AG08395 (cell line): ENCODE measurements at regions not wholly inside any gene's neighbourhood (a gene's known extent, or its start where the extent isn't known, plus 50 kb on each side); places are given as distances from the start of the nearest gene placed in this dataset.
A peak's percentile ranks its signal among the peaks of the same experiment; 100 is the strongest.
"Not testable (repeated sequence)": the region's sequence is repeated elsewhere in the genome, so short reads cannot be mapped to it uniquely, and the experiment has no call there.

Experiments used
- DNase-seq: peaks from one replicate; pipeline ENCODE4 v3.0.0; 2012; ENCODE audit warnings: mixed read lengths, low spot score

DNA sequence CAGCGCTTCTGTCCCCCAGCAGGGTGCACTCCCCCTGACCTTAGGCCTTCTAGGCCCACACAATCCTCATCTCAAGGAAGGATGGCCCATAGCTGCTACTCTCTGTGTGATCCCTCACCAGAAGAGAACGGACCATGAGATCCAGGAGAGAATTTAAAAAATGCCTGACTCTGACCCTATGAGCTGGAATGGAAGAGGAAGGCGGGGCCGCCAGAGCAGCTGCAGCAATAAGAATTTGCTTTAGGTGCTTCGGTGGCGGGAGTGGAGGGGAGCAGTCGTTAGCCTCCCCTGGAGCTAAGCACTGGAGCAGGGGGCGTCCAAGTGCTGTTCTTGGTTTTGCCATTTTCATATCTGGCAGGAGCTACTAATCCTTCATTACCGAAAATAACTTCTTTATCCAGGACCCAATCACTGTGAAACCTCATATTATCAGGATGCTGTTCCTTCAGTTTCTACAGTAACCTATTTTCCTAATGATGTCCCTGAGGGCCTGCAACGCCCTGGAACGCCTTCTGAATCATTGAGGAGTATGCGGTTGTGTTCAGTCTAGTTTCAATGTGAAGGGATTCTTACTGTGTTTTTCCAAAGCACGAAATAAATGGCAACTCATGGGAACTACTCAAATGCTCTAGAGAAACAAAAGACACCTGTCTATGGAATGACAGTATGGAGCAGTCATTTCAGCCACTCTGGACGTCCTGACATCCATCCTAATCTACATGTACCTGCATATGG, 105.1 kb upstream of the SIX2 start:
- DNase-seq, result no peak

DNA sequence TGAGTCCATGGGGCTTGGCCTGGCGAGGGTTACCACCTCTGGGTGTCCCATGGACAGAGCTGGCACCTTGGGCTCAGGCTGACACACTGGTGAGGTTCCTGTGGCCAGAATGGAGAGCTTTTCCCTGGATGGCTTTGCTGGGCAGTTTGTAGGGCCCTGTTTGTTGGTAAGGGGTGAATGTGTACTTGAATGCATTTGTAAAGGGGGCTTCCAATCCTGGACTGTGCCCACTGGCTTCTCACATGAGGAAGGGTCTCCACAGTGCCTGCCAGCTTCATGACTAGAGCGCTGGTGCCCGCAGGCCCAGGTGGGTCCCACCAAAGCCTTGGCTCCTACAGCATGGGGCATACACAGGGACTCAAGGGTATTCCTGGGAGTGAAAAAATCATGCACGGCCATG, 103.5 kb upstream of the SIX2 start:
- no peak for DNase-seq

DNA sequence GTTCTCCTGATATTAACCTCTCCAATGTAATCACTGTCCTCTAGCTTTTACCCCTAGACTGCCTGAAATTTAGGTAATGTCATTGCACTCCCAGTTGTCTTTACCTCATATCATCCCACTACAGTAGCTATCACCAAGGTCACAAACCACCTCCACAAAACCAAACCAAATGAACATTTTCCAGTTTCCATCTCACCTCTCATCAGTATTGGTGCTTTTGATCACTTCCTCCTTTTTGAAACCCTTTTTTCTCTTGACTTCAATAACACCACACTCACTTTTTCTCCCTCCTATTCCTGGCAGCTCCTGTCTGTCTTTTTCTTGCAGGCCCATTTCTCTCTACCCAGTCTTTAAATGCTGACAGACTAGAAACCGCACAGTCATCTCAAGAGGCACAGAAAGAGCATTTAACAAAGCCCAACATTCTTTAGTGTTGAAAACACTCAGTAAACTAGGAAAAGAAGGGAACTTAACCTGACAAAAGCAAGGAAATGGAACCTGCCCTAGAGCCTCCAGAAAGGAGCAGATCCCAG, 95.9 kb upstream of the SIX2 start:
- no peak for DNase-seq

DNA sequence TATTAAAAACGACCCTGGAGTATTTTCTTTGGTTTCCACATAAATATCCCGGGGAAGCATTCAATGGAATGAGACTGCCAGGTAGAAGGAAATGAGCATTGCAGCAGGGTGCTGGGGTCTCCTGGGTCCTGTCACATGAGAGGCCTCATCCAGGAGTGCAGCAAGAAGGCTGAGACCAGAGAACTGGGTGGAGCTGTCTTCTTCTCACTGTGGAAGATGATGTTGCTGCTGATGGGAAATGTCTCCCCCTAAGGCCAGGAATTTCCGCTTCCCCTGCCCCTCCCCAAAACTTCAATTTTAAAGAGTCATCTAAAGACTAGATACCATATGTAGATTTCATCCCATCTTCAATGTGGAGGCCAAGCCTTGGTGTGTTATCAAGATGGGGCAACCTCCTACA, 95.2 kb upstream of the SIX2 start:
- no peak for DNase-seq

DNA sequence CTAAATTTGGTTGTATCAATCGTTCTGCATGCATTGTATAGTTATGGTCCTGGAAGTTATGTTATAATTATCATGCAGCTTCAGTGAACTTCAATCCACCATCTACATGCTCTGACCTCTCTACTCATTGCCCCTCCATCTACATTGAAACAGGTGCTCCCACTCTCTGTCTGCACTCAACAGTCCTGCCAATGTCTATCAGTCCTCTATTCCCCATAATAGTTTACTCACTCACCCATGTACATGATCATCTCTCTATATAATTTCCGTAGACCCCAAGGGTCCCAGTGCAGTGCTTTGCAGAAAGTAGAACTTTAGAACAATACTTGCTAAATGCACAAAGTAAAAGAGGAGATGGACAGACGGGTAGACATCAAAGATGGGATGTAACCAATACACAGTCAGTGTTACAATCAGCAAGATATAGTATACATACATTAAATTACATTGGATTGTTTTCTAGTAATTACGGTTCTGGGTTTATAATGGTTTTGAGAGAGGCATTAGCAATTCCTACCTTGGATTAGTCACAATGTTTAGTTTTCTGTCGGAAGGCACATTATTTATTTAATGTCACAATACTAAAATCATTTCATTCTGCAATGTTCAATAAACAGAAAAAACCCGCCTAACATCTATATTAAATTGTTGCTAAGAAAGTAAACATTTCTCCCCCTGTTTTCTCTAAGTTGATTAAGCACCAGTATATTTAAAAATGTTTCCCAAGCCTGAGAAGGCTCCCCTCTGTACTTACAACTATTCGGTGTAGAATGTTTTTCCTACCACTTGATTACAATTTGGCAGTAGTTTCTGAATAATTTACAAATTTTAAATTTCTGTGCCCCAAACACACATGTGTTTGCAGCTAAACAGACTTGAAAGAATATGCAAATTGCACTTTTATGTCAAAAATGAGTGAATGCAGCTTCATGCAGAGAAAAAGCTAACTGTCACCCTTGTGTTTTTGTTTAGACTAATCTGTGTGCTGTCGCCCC, 94.4 kb upstream of the SIX2 start:
- DNase-seq, result no peak

DNA sequence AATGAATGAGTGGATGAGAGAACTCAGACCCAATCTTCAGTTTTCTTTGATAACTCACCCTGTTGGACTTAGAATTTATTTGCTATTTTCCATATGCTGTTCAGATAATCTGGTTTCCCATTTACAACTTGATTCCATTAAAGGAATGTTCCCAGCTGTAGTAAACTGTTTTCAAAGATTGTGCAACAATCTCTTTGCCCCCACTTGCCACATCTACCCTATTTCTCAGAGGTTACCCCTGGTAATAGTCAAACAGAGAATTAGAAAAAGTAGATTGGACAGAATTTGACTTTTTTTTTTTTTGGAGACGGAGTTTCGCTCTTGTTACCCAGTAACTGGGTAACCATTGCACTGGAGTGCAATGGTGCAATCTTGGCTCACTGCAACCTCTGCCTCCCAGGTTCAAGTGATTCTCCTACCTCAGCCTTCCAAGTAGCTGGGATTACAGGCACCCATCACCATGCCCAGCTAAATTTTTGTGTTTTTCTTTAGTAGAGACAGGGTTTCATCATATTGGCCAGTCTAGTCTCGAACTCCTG, 93.4 kb upstream of the SIX2 start:
- no peak for DNase-seq

DNA sequence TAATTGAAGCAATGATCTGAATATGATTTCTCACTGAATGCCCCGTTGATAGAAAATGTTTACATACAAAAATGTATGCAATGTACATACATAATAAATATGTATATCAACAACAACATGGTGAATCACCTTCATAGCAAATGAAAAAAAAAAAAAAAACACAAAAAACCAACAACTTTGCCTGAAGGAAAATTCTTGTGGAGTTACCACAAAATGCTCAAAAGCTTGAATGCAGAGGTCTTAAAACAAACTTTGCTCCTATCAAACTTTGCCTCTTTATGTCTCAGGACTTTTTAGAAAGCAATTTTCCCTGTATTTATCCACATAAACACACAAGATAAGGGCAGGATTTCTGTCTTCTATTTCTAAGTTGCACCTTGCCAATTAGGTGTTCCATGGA, 92.9 kb upstream of the SIX2 start:
- no peak for DNase-seq

DNA sequence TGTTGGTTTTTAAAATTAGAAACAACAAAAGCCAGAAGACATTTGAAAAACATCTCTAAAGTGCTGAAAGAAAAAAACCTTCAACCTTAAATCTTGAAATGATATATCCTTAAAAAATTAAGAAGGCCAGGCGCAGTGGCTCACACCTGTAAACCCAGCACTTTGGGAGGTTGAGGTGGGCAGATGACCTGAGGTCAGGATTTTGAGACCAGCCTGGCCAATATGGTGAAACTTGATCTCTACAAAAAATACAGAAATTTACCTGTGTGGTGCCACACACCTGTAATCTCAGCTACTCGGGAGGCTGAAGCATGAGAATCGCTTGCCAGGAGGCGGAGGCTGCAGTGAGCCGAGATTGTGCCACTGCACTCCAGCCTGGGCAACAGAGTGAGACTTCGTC, 87.7 kb upstream of the SIX2 start:
- no peak for DNase-seq

DNA sequence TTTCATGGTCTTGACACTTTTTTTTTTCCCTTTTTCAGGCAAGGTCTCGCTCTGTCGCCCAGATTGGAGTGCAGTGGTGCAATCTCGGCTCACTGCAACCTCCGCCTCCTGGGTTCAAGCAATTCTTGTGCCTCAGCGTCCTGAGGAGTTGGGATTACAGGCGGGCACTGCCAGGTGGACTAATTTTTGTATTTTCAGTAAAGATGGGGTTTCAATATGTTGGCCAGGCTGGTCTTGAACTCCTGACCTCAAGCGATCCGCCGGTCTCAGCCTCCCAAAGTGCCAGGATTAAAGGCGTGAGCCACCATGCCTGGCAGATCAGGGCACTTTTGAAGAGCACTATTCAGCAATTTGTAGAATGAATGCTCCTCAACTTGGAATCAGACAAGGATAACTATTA, 86.8 kb upstream of the SIX2 start:
- DNase-seq, result not testable (repeated sequence)

DNA sequence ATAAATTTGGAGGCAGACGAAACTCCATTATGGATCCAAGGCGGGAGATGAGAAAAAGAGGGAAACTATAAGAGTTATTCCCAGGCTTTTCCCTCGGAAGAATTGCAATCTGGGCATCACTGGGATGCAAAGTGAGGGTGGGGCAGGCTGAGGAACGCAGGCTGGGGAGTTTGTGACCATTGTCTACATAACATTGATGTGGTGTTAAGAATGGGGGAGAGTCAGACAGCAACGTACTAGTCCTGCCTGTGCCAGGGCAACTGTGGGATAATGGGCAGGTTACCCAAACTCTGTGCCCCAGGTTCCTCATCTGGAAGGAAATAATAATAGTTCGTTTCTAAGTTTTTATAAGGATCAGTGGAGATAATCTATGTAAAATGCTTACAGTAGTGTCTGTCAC, 84.4 kb upstream of the SIX2 start:
- DNase-seq, result no peak

DNA sequence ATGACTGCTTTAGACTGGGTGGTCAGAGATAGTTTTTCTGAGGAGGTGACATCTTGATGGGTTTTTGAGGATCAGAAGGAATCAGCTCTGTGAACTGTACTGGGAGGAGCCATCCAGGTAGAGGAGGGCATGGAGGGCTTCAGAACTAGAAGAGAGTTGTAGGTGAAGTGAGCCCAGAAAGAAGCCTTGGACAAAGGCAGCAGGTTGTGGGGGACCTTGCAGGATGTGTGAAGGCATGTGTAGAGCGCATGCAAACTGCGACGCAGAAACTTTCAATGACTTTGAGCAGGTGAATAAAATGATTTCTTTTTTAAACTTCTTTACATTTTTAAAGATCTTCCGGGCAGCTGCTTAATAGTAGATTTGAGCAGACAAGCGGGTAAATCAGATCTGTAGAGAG, 83.9 kb upstream of the SIX2 start:
- no peak for DNase-seq

DNA sequence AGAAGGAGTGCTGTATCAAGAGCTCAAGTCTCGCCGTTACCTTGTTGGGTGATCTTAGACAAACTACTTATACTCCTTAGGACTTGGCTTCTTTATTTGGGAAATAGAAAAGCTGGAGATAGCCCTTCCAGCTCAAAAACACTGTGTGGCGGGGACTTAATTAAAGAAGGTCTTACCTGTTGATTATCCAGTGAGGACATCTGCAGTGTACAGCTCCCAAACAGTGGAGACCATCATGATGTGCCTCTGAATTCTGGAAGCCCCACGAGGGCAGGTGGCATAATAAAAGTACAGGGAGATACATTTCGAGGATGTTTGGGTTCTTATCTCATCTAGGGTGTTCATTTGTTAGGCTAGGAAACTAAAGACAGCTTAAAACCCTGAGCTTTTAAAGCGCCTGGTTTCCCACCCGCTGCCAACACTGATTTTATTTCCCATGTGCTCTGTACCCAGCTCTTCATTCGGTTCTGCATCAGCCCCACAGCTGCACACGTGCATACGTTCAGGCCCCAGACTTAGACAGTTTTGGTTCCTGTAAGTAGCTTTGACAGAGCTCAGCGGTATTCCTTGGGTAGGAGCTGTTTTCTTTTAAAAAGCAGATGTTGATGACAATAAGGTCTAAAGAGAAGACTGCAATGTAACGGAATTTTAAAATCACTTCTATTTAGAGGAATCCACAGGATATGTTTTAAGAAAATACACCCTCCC, 80.5 kb upstream of the SIX2 start:
- no peak for DNase-seq

DNA sequence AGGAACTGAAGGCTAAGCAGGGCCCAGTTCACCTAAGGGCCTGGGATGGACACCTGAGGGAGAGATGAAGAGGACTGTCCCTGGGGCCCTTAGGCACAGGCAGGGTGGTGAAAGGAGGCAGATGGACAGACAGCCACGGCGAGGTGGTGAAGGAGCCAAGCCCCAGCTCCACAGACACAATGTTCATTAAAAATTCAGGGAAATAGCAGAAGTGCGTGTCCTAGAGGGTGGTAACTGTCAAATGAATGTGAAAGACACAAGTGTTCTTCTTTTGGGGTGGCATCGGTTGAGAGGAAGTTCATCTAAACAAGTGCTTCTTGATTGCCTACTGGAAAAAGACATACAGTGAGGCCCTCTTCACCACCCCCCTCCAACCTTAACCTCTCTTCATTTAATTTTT, 76.2 kb upstream of the SIX2 start:
- DNase-seq, result no peak

DNA sequence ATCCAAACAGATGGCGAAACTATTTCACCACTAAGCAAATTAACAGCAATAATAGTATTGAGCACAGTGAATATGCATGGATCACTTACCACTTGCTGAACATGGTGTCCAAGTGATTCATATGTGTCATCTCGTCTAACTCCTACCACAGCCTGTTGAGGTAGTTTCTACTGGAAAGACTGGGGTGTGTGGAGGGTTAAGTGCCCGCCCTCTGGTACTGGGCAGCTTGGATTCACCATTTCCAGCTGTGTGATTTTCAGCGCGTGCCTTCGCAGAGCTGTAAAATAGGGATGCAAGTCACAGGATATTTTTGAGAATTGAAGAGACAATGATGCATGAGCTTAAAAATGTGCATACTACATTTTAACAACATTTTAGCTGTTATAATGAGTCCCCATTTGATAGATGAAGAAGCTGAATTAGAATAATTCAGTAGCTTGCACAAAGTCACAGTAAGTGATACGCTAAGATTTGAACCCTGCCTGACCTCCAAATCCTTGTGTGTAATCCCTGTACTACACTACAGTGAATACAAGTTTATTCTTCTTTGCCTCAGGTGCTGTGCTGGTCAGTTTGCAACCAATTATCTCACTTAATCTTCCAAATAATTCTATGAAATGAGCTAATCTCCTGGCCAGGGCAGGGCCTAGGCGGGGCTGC, 75.2 kb upstream of the SIX2 start:
- DNase-seq, result no peak

DNA sequence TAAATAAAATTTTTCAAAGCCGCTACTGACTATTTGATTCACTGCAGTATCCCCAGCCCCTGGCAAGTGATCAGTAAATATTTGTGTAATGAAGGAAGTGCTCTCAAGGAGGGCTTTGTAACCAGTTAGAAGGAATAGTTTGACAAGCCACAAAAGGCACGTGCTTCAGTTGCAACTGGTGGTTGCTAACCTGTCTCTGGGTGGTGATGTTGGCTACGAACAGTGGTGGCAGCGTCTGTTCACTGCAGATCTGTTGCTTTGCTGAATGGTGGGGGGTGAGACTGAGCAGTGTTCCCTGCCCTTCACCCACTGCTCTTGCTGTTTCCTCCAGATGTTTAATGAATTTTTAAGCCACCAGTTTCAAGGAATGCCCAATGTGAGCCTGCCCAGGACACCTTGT, 73.9 kb upstream of the SIX2 start:
- peak; percentile 38 for DNase-seq

DNA sequence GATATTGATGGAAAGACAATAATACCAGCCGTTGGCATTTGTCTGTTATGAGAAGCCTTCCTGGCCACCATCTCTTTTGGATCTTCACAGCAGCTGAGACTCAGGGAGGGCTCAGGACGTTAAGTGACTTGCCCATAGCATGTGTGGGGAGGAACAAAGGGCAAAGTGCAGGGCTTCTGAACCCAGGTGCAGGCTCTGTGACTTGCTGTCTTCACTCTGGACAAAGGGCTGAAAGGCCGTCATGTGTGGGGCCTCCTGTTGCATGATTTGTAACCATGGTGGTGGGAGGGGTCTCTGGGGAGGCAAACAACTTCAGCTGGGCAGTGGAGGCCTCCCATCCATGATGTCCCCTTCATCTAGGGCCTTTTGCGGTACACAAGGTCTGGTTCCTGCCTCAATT, 65.5 kb upstream of the SIX2 start:
- DNase-seq, result no peak

DNA sequence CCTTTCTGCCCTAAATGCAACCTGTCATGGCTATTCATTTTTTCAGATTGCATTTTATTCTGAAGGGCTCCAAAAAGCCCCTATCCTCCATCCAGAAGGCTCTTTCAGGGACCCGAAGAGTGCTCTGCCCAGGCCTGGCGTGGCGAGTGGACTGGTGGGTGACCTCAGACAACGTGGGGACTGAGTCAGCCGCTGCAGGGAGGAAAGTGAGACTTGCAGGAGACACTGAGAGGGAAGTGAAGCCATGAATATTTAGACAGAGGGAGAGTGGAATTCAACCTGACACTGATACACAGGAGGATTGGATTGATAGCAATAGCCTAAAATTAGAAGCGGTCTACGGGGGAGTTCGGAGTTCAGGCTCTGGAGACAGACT, 63.6 kb upstream of the SIX2 start:
- no peak for DNase-seq

DNA sequence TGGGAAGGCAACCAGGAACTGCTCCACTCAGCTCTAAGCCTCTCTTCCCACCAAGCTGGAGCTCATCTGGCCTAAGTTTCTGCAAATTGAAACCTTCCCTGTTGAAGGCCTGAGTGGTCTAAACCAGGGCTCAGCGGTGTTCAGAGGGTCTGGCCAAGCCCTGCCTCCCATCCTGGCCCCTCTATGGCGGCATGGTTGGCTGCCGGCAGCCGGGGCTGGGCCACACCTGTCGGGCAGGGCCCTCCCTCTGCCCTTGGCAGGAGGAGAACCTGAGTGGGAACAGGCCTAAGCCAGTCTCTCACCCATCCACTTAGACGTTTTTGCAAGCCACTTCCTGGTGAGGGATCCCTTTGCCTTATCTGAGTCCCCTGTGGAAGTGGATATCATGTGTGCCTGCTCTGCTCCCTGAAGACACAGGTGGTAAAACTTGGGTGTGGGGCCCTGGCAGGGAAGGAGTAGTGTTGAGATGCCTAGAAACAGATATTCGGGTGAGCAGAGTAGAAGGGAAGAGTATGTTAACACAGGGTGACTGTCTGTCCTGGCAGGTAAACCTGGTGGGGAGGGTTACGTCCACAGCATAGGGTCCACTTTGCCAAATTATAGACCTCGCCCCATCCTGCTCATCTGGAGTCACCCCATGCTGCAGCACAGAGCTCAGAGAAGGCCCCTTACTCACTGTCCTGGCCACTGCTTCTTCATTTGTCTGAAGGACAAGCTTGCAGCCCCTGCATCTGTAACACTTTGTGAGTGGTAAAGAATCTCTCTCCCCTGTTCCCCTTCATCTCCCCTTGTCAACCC, 63.0 kb upstream of the SIX2 start:
- DNase-seq, result no peak

DNA sequence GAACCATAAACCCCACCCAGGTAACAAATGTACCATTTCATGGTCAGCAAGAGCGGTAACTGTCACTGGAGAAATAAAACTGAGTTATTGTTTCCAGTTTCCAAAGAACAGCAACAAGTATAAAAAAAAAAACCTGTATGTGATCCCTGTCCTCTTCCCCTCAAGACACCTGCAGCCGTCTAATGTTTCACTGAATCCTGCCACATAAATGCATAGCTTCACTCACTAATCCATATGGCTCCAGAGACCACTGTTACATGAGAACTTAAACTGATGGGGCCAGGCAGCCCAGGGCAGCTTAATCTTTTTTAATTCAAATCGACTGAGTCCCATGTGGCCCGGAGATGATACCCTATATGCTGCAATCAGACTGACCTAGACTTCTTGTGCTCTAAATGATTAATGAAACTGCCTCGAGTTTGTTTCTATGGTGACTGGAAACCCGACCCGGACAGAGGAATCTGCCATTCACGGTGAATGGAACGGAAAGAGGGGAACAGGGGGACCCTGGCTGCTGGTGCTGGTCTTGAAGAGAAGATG, 60.9 kb upstream of the SIX2 start:
- DNase-seq, result no peak

DNA sequence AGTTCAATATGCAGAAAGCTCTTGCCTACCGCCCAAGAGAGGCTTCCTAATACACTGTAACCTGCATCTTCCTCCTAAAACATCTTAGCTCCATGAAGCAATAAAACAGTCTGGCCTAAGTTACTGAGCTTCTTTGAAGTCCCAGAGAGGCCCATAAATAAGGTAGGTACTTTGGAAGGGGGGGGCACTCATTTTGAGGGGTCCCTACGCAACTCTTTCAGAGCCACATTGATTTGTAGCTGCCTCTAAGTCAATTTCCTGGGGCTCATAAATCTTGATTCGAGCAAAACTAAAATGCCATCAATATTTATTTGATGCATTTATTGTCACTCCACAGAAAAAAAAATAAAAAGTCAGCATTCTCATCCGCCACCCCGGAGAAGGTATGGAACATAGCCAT, 60.4 kb upstream of the SIX2 start:
- no peak for DNase-seq
